ENCODE measurements at regions not wholly inside any gene's neighbourhood (a gene's known extent, or its start where the extent isn't known, plus 50 kb on each side); places are given as distances from the start of the nearest gene placed in this dataset.

GRCh38 chr1:157189096-157189495 is 50.9 kb upstream of the ETV3 start:
- no peak for DNase-seq (ENCODE audit: low spot score)

Data from kidney tubule cell (primary cell).